ENCODE measurements at regions not wholly inside any gene's neighbourhood (a gene's known extent, or its start where the extent isn't known, plus 50 kb on each side); places are given as distances from the start of the nearest gene placed in this dataset.

DNA sequence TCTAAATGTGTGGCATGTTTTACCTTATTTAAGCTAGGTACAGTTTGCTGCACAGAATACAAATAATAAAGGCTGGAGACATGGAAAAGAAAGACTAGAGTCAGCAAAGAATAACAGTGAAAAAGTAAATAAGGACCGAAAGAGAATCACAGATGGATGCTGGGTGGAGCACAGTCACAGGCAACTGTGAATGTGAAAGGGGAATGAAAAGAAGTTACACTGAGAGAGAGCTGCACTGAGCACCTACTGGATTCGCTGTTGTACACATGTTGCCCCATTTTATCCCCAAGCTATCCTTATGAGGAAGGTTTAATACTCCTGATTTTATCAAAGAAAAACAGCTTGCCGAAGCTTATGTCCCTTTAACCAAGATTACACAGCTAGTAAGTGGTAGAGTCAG lies 165.4 kb upstream of the RGMB start:
- intact Hi-C loops (cut with DNase I): no loop called here
- no peak for DNase-seq (ENCODE audit: low spot score)

DNA sequence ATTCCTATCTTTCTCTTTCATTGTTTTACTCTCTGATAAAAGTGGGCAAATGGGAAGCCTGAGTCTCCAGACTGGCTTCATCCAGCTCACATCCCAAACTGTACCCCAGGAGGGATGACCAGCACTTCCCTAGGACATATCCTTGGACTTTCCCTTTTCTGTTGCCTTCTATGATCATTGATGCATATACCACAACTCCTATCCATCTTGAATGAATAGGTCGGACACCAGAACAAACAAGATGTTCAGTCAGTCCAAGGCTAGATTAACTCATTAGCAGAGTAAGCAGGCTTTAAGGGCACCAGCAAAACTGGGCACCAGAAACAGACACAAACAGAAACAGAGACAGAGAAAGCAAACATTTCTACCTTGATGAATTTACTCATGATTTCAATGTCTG lies 159.1 kb upstream of the RGMB start:
- intact Hi-C loops (cut with DNase I): no loop called here
- no peak for DNase-seq (ENCODE audit: low spot score)

DNA sequence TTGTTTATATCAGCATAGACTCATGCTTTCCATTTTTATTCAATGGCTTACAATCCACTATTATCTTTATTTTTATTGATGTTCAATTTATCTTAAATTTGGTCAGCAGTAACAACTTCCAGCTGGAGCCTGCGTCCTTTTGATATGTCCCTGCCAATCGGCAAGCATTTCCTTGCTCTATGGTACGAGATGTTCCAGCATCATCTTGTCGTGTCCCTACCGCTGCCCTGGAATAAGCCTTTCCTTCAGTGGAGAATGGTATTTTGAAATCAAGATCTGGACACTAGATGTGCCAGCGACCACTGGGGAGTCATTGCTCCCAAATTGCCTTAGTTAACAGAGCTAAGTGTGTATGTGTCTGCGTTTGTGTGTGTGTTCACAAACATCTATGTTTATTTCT lies 151.6 kb upstream of the RGMB start:
- intact Hi-C loops (cut with DNase I): no loop called here
- no peak for DNase-seq (ENCODE audit: low spot score)

DNA sequence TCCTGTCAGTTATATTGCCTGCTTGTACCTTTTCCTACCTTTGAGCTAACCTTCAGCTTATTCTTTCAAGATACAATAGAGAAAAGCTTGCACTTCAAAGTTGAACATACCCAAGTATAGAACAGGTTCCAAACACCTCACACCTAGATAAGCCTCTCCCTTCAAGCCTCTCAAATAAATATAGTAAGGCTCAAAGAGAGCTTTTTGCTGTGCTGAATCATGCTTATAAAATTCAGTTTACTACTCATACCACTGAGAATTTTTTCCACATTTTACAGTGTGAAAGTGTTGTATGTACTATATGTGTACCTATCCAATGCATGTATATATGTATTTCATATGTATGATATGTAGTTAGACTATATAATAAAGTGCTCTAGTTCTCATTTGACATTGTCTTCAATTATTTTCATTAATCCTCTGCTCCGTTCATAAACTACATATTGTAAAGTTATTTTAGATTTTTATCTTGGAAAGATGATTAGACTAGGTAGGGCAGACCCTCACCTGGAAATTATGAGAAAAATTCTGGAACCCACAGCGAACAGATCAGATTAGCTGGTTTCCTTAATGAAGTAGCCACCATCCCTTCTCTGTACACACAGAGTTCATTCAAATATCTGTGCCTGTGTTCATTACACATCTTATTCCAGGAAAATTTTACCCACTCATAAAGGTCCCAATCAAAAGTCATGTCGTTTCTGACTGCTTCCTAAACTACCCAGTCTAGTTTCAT lies 149.2 kb upstream of the RGMB start:
- no peak for DNase-seq (ENCODE audit: low spot score)
- intact Hi-C loops (cut with DNase I): no loop called here

DNA sequence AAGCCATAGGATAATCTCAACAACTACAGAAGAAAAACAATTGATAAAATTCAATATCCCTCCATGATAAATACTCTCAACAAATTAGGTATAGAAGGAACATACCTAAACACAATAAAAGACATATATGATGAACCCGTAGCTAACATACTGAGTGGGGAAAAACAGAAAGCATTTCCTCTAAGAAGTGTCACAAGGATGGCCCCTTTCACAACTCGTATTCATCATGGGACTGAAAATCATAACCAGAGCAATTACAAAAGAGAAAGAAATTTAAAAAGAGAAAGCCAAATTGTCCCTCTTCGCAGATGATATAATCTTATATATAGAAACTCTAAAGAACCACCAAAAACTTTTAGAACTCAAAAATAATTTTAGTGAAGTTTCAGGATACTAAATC lies 146.3 kb upstream of the RGMB start:
- no peak for DNase-seq (ENCODE audit: low spot score)
- intact Hi-C loops (cut with DNase I): no loop called here

DNA sequence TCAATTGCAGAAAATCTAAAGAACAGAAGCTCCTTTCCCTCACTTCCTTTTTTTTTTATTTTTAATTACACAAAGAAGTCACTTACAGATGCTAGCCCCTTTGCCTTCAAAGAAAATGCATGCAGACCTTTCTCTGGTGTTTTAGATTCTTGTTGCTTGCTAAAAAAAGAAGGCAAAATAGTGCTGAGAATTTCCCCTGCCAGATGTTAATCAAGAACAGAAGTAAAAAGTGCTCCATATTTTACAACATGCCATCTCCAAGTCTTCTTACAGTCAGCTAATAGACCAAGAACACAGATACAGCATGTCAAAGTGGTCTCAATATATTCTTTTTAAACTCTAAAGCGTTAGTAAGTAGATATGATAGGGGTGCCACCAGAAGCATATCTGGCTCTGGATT lies 142.8 kb upstream of the RGMB start:
- intact Hi-C loops (cut with DNase I): no loop called here
- no peak for DNase-seq (ENCODE audit: low spot score)

DNA sequence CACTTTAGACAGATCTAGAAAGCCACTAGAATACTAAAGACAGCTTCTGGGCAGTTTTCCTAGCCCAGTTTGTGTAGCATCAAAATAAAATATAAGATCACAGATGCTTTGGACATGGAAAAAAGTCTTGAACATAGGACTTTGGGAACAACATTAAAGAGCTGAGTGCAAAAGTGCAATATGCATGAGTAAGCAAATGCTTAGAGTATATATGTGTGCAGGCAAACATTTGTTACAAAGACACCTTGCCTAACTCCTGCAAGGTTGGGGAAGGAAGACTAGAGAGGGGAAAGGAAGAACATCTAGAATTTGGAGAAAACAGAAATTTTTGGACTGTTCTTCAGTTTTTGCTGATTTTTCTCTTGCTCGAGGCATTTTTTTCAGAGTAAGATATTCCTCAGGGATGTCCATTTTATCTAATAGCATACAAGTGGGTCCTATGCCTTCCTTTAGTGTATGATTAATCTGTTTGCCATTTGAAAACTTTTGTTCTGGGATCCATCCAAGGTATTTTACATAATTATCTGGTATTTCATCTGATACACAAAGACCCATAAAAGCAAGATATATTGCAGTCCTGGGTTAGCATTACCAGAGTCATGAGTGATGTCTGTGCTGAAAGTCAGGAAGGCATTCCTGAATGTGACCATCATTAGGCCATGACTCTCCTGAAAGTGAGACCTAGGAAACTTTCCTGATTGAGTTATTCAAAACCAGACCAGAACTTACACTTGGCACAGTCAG lies 142.0 kb upstream of the RGMB start:
- intact Hi-C loops (cut with DNase I): no loop called here
- DNase-seq (ENCODE audit: low spot score): no peak

DNA sequence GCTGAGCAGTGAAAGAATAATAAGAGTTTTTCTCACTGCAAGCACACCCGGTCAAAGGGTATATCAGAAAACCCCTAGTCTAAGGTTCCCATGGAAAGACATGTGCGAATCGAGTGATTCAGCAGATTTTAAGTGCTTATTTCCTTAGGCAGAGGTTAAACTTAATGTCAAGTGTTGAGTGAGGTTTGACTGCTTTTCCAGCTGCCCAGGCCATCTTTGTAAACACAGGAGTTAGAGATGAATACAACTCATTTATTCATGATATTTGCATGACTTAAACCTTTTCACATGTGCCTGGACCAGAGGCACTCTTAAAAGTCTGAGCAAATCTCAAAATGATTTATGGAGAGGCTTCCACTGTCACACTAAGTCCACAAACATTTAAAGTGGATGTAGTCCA lies 137.8 kb upstream of the RGMB start:
- intact Hi-C loops (cut with DNase I): no loop called here

DNA sequence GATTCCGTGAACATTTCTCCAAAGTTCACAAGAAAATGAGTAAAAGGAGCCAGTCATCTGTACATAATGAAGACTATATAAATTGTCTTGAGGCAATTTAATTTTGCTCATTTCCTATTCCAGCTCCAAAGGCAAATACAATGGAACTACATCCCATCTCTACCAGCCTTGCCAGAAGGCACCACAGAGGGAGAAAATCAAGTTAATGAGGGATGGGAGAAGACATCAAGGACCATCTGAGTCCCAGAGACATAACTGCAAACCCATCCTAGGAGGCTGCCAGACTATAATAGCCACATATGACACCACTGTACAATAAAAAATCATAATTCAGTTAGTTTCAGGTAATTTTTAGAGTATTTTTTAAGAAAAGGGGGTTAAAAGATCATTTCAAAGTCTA lies 136.3 kb upstream of the RGMB start:
- intact Hi-C loops (cut with DNase I): no loop called here
- DNase-seq (ENCODE audit: low spot score): no peak

More for the DNA sequence above, 137.8 kb upstream of the RGMB start:
- no peak for DNase-seq (ENCODE audit: low spot score)

DNA sequence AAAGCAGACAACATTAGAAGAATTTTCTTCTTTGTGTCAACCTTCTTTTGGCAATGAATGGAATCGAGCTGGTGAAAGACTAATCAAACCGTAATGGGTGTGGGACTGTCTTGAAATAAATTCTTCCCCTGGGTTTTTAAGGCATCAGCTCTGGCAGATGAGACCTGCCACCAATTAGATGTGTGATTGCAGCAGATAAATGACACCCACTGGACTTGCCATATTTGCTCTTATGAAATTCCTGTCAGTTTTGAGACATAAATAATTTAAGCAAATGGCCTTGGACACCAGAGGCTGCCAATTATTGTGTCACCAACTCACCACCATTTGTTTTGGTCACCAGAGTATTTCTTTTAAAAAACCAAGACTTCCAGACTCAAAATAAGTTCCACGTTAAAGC lies 135.9 kb upstream of the RGMB start:
- intact Hi-C loops (cut with DNase I): no loop called here
- no peak for DNase-seq (ENCODE audit: low spot score)

DNA sequence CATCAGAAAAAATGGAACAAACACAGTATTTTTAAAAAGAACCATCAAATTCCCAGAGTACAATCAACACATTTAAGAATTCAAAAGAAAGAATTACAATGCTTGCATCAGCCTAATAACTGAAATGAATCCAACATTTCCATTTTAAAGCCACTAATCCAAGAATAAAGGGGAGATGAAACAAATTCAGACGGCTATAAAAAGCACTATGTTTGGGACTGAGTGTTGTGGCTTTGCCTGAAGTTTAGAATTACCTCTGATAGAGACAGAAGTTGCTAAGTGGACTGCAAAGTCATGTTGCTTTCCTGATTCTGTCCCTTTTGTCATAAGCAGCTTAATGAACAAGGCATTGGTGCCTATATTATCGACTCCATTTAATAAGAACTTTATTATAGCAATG lies 135.4 kb upstream of the RGMB start:
- DNase-seq (ENCODE audit: low spot score): no peak
- intact Hi-C loops (cut with DNase I): no loop called here

DNA sequence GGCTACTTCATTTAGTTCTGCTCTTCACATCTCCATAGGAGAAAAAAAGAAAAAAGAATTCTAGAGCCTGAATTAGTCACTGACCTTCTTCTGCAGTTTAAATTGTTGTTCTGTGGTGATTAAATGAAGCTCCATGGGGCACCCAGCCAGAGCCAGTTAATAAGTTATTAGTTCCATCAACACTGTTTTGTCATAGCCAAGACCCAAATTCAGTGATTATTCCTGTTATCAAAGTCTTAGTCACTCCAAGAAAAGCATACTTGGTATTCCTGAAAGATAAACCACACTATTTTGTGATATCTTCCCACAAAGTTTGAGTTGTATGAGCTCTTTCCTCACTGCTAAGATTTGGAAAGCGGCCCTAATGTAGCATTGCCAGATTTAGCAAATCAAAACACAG lies 134.8 kb upstream of the RGMB start:
- no peak for DNase-seq (ENCODE audit: low spot score)
- intact Hi-C loops (cut with DNase I): no loop called here

DNA sequence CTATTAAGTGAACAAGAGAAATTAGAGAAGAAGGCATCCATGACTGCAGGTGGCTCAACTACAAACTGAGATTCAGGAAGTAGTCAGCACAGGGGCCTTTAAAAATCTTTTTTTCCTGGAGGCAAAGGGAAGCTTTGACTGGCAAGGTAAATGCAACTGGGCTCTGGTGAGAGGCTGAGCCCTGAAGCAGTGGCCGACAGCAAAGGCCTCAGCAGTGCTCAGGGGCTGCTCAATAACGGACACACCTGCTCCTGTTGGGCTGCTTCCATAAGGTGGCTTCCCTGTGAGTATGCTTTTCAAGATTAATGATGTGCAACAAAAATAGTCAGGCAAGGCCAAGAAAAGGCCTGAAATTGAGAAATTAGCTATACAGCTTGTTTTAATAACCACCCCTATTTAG lies 134.2 kb upstream of the RGMB start:
- intact Hi-C loops (cut with DNase I): no loop called here
- no peak for DNase-seq (ENCODE audit: low spot score)

DNA sequence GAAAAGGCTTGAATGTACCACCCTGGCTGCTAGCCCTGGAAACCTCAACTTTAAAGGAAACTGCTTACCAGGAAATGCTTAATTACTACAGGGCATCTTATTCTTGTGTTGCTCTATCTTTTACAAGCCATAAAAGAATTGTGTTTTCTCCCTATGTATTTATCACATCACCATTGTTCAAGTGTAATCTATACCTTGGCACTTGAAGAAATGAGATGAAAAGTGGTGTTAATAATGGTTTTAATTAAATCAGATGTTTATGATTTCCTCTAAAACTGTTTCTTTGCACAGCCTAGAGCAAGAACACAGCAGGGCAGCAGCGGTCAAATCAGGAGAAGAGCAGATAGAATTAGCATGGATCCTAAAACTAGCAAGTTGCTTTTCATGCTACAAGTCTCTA lies 131.8 kb upstream of the RGMB start:
- DNase-seq (ENCODE audit: low spot score): no peak
- intact Hi-C loops (cut with DNase I): no loop called here

DNA sequence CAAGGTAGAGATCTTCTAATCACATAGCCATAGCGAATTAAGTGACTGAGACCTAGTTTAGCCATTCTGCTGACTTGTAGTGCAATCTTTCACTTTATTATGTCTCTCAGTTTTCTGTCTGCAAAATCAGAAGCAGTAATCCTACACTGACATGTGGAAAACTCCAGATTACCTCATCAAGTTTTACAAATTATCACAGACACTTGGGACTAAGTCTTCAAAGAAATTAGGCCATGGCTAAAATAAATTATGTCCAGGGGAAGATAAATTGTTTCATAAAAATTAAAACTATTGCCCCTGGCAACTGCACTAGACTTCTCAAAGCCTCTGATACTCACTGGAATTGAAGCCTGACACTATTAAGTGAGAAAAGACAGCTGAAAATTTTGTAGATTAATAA lies 129.9 kb upstream of the RGMB start:
- no peak for DNase-seq (ENCODE audit: low spot score)
- intact Hi-C loops (cut with DNase I): no loop called here

DNA sequence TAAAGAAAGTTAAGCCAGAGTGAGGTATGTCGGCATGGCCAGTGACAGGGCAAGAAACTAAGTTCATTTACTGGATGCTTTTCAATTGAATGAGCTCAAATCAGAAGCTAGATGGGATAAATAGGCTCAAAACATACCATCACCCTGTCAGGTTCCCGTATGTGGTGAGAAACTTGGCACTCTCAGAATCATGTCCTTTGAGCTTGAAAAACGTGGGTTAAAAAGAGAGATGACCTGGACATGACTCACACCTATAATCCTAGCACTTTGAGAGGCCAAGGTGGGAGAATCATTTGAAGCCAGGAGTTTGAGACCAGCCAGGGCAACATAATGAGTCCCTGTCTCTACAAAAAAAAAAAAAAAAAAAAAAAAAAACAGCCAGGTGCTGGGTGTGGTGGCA lies 121.7 kb upstream of the RGMB start:
- intact Hi-C loops (cut with DNase I): no loop called here
- DNase-seq (ENCODE audit: low spot score): no peak

DNA sequence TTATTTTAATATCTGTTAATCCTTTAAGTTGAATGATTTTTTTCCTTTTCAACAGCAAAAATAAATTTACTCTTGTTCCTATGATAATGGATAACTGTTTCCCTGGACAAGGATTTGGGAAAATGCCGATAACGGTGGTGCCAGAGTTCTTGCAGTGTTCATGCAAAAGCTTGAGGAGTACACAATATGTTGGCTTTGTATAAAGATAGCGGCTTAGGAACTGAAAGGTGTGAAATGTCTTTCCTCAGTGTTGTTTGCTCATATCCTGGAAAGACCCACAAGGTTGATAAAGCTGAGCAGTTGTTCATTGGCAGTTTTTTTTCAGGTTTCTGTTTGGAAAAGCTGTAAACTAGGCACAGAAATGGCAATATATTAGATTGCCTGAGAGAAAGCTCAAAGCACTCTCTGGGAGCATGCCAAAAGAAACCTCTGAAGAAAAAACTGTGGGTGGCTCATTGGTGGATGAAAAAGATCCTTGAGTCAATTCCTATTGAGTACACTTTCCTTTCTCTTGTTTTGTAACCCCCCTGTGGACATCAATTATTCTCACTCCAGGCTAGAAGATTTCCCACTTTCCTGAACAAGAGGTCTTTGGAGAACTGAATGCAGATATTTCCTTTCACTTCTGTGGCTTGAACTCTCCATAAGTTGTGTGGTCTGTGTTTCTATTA lies 117.2 kb upstream of the RGMB start:
- DNase-seq (ENCODE audit: low spot score): no peak
- intact Hi-C loops (cut with DNase I): no loop called here

DNA sequence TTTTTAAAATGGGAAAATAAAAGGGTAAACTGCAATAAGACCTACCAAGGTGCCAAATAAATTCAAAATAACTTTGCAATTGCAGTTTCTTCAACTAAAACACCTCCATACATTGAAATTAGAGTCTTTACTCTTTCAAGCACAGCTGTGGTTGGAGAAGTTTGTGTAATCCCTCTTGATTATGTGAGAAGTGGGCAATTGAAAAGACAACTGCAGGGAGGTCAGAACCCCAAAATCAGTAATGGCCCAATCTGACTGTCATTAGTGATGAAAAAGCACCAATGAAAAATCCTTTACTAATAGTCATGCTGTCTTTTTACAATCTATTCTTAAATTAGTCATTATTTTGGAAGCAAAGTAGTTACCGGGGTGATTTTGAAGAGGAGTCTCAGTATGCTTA lies 116.7 kb upstream of the RGMB start:
- intact Hi-C loops (cut with DNase I): no loop called here
- DNase-seq (ENCODE audit: low spot score): no peak

DNA sequence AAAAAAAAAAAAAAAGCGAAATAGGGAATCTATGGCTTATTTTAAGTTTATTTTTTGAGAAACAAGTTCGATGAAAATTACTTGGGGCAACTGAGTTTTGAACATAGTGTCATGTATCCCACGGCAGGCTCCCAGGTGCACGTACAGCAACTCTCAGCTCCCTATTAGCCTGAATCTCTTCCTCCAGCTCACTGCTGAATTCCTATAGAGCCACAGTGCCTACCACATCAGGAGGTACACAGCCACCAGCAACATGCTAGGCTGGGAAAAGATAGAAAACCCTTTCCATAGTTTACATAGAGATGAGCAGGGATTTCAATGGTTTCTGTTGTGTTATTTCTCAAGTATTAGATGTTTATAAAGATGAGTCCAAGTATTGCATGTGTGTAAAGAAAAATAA lies 115.9 kb upstream of the RGMB start:
- intact Hi-C loops (cut with DNase I): no loop called here
- DNase-seq (ENCODE audit: low spot score): no peak

DNA sequence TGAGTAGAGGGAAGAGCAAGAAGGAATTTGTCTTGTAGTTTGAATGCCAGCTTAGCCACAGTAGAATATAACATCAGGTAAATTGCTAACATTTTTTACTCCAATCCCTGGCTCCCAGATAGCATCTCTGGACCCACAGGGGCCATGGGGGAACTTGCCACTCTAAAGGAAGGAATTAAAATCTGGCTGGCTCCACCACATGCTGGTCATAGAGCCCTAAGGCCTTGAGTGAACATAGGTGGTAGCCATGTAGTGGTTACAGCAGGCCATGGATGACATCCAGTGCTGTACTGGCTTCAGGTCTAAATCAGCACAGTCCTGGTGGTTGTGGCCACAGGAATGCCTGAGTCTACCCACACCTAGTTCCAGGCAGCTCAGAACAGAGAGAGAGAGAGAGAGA lies 109.9 kb upstream of the RGMB start:
- DNase-seq (ENCODE audit: low spot score): no peak

DNA sequence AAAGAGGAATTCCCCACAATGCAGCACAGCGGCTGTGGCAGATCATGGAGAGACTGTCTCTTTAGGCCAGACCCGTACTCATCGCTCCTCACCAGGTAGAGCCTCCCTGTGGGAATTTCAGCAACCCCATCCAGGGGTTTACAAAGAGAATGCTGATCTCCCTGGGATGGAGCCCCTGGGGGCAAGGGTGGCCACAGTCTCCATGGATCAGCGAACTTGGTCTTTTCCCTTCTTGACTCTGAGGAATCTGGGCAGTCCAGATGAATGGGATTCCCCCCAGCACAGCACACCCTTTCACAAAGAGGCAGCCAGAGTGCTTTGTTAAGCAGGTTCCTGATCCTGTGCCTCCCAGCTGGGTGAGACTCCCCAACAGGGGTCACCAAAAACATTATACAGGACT lies 108.7 kb upstream of the RGMB start:
- DNase-seq (ENCODE audit: low spot score): no peak
- intact Hi-C loops (cut with DNase I): no loop called here

More for the DNA sequence above, 109.9 kb upstream of the RGMB start:
- intact Hi-C loops (cut with DNase I): no loop called here
